GM12878 (cell line): ENCODE measurements at regions not wholly inside any gene's neighbourhood (a gene's known extent, or its start where the extent isn't known, plus 50 kb on each side); places are given as distances from the start of the nearest gene placed in this dataset.

ENCODE experiments used
- ATAC-seq: fragments of 200-7000 bp; cut with Tn5 transposase; 3 replicates; pipeline ENCODE4 v1.9.1; 2020; ENCODE audit warnings: mild to moderate bottlenecking, moderate library complexity
- BruUV-seq: library from RNA; stranded (reverse); fragments of 400-500 nt; replicated peaks from 2 replicates; lab custom pipeline; 2021; lab: Mats Ljungman, UMichigan
- CTCF ChIA-PET: fragments of 300-600 bp; sonication (Branson Sonifier 250); formaldehyde crosslinking; extraction: SDS; loops from one replicate; lab custom pipeline; 2021; ENCODE audit warnings: inconsistent platforms; lab: Yijun Ruan, JAX
- POLR2A ChIA-PET: fragments of 350-600 bp; formaldehyde crosslinking; extraction: SDS; loops from one replicate; lab custom pipeline; 2021; ENCODE audit warnings: inconsistent platforms; lab: Charles Lee
- RAD21 ChIA-PET: fragments of 300-600 bp; sonication (Branson Sonifier 250); formaldehyde crosslinking; loops from one replicate; lab custom pipeline; 2023; ENCODE audit warnings: antibody characterized with exemption; ENCODE audit not compliant: unreplicated experiment; lab: Charles Lee
- SMC1A ChIA-PET: fragments of 300-600 bp; sonication (Branson Sonifier 250); formaldehyde crosslinking; loops from one replicate; lab custom pipeline; 2023; ENCODE audit not compliant: unreplicated experiment, uncharacterized antibody; lab: Charles Lee
- DNase-seq: peaks from one replicate; pipeline ENCODE4 v3.0.0-alpha.2; 2011; ENCODE audit warnings: low read depth, low spot score
- FAIRE-seq: peaks from 3 replicates; lab custom pipeline; 2011; peaks lifted over from hg19 to GRCh38; lab: Jason Lieb, UNC
- H2AFZ ChIP-seq: 2 replicates; pipeline ENCODE4 v1.6.0; 2011; ENCODE audit warnings: low read depth, low read length, control low read depth; ENCODE audit not compliant: control insufficient read depth
- H3K27ac ChIP-seq: 2 replicates; pipeline ENCODE4 v1.5.1; 2011; ENCODE audit warnings: control low read depth; ENCODE audit not compliant: control insufficient read depth, insufficient read depth
- H3K27me3 ChIP-seq, 2 experiments: replicated peaks in 1 of 2; 2 replicates each; pipeline versions ENCODE4 v1.6.0 to v1.6.1; 2011; ENCODE audit warnings: low read length in 1 of 2; ENCODE audit not compliant: control insufficient read depth in 2 of 2, insufficient read depth in 2 of 2
- H3K36me3 ChIP-seq, 2 experiments: 2 replicates each; pipeline ENCODE4 v1.5.1; 2011; ENCODE audit warnings: low read length in 1 of 2; ENCODE audit not compliant: control insufficient read depth in 2 of 2, insufficient read depth in 2 of 2
- H3K4me1 ChIP-seq: 2 replicates; pipeline ENCODE4 v1.6.1; 2011; ENCODE audit warnings: mild to moderate bottlenecking, low read length, moderate library complexity, mixed read lengths; ENCODE audit not compliant: control insufficient read depth, insufficient read depth
- H3K4me2 ChIP-seq: 2 replicates; pipeline ENCODE4 v1.6.0; 2011; ENCODE audit warnings: control low read depth; ENCODE audit not compliant: control insufficient read depth, insufficient read depth
- H3K4me3 ChIP-seq: fragments of 200-600 bp; sonication (generic); 2 replicates; pipeline ENCODE4 v1.5.1; 2016
- H3K79me2 ChIP-seq: 2 replicates; pipeline ENCODE4 v1.6.0; 2011; ENCODE audit warnings: low read length; ENCODE audit not compliant: control insufficient read depth, insufficient read depth
- H3K9ac ChIP-seq: 2 replicates; pipeline ENCODE4 v1.8.0; 2011; ENCODE audit warnings: low read length, control low read depth, mixed read lengths; ENCODE audit not compliant: control insufficient read depth, insufficient read depth
- H3K9me3 ChIP-seq: replicated peaks from 3 replicates; pipeline ENCODE4 v1.5.1; 2011; ENCODE audit warnings: mild to moderate bottlenecking, low read length; ENCODE audit not compliant: control insufficient read depth, insufficient read depth
- H4K20me1 ChIP-seq: 2 replicates; pipeline ENCODE4 v1.6.0; 2011; ENCODE audit not compliant: control insufficient read depth, insufficient read depth
- CREB1 ChIP-seq: IDR thresholded peaks from 2 replicates; pipeline ENCODE4 v1.6.1; 2012; ENCODE audit warnings: low read depth, mild to moderate bottlenecking, inconsistent platforms
- GATAD2B ChIP-seq: fragments of 450-650 bp; conservative IDR thresholded peaks from 2 replicates; pipeline ENCODE4 v1.6.1; 2017; ENCODE audit warnings: low read depth, mild to moderate bottlenecking, moderate library complexity
- RAD51 ChIP-seq: fragments of 450-650 bp; IDR thresholded peaks from 2 replicates; pipeline ENCODE4 v1.6.1; 2016; ENCODE audit warnings: moderate library complexity, mild to moderate bottlenecking, inconsistent platforms
- RELB ChIP-seq: fragments of 450-650 bp; IDR thresholded peaks from 2 replicates; pipeline ENCODE4 v1.6.1; 2017; ENCODE audit warnings: low read depth, mild to moderate bottlenecking, moderate library complexity
- RUNX3 ChIP-seq: IDR thresholded peaks from 2 replicates; pipeline ENCODE4 v1.6.1; 2012; ENCODE audit warnings: low read length, inconsistent platforms
- TBL1XR1 ChIP-seq: IDR thresholded peaks from 2 replicates; pipeline ENCODE4 v1.6.1; 2012; ENCODE audit warnings: low read depth, low read length, improper control_type of control experiment
- ZNF622 ChIP-seq: fragments of 450-650 bp; IDR thresholded peaks from 2 replicates; pipeline ENCODE4 v1.6.1; 2017; ENCODE audit warnings: mild to moderate bottlenecking, inconsistent platforms
- in situ Hi-C: fragments of 300-500 bp; cut with MboI; formaldehyde crosslinking; loops from 9 replicates; pipeline ENCODE4 v1.14.3; 2018; ENCODE audit warnings: mixed read lengths
- intact Hi-C: fragments of 100-400 bp; cut with micrococcal nuclease; formaldehyde crosslinking; loops from one replicate; pipeline ENCODE4 v1.14.2; 2022; ENCODE audit not compliant: unreplicated experiment
- TF ChIP-seq, protein P1 (sequence below): fragments of 450-650 bp; formaldehyde crosslinking; IDR thresholded peaks from 2 replicates; pipeline ENCODE4 v1.4.0; 2022; ENCODE audit warnings: mild to moderate bottlenecking, moderate library complexity
- TF ChIP-seq, protein P2 (sequence below): IDR thresholded peaks from 2 replicates; pipeline ENCODE4 v1.6.1; 2012; ENCODE audit warnings: improper control_type of control experiment, low read depth, low read length; ENCODE audit not compliant: insufficient replicate concordance

- TF ChIP-seq, protein P1, sequence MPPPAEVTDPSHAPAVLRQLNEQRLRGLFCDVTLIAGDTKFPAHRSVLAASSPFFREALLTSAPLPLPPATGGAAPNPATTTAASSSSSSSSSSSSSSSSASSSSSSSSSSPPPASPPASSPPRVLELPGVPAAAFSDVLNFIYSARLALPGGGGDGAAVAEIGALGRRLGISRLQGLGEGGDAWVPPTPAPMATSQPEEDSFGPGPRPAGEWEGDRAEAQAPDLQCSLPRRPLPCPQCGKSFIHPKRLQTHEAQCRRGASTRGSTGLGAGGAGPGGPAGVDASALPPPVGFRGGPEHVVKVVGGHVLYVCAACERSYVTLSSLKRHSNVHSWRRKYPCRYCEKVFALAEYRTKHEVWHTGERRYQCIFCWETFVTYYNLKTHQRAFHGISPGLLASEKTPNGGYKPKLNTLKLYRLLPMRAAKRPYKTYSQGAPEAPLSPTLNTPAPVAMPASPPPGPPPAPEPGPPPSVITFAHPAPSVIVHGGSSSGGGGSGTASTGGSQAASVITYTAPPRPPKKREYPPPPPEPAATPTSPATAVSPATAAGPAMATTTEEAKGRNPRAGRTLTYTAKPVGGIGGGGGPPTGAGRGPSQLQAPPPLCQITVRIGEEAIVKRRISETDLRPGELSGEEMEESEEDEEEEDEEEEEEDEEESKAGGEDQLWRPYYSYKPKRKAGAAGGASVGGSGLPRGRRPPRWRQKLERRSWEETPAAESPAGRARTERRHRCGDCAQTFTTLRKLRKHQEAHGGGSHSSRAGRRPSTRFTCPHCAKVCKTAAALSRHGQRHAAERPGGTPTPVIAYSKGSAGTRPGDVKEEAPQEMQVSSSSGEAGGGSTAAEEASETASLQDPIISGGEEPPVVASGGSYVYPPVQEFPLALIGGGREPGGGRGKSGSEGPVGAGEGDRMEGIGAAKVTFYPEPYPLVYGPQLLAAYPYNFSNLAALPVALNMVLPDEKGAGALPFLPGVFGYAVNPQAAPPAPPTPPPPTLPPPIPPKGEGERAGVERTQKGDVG (CRISPR knock-in tag): no peak
- TF ChIP-seq, all 136 proteins: peak for 0
These were observed 450.1 kb upstream of the LUZP2 start (continued) for GRCh38 chr11:24046731-24047130.

DNA sequence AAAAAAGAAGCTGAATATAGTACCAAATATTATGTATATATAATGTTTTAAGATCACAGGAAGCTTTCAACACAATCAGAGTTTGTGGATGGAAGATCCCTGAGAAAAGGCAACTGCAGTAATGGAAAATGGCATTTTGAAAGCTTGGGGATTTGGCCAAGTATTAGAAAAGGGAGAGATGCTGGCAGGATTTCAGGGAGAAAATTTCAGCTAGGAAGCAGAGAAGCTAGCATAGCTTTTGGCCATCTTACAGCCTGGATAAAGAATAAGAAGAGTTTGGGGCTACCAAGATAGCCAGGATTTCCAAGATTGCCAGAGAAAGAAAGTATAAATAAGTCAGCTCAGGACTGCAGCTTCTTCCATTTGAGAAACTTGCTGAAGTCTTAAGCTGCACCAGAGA, 440.8 kb upstream of the LUZP2 start:
- intact Hi-C loops: no loop called here
- H3K9me3 ChIP-seq: no peaks in the 10 kb centered on the region
- BruUV-seq: no TSS peak
- H2AFZ ChIP-seq: no peak overlapping the region
- no peaks in the 10 kb centered on the region for H3K4me1 ChIP-seq
- H3K4me3 ChIP-seq: no peak overlapping the region
- no peak overlapping the region for H3K27ac ChIP-seq
- H3K36me3 ChIP-seq: no peaks in the 10 kb centered on the region
- ChIA-PET SMC1A (interaction anchor here (0.9 kb wide), 1 partner anchor 324 kb away, joined by 3 read pairs; no protein-coding TSS in a partner anchor), CTCF (interaction anchor here (1.6 kb wide), 1 partner anchor 516 kb away, joined by 4 read pairs; no protein-coding TSS in a partner anchor), RAD21 (no interaction called here), POLR2A (no interaction called here)
- H3K79me2 ChIP-seq: no peaks in the 10 kb centered on the region
- DNase-seq: no peak
- no peak for FAIRE-seq
- H3K9ac ChIP-seq: no peak overlapping the region
- in situ Hi-C loops: no loop called here
- H3K4me2 ChIP-seq: no peak overlapping the region
- H3K27me3 ChIP-seq: no peaks in the 10 kb centered on the region
- no peaks in the 10 kb centered on the region for H4K20me1 ChIP-seq
- no peak for ATAC-seq
- TF ChIP-seq CREB1: no peak
- no peak for TF ChIP-seq RELB
- TF ChIP-seq ZNF622: no peak
- no peak for TF ChIP-seq GATAD2B
- no peak for TF ChIP-seq RUNX3
- TF ChIP-seq, protein P2, sequence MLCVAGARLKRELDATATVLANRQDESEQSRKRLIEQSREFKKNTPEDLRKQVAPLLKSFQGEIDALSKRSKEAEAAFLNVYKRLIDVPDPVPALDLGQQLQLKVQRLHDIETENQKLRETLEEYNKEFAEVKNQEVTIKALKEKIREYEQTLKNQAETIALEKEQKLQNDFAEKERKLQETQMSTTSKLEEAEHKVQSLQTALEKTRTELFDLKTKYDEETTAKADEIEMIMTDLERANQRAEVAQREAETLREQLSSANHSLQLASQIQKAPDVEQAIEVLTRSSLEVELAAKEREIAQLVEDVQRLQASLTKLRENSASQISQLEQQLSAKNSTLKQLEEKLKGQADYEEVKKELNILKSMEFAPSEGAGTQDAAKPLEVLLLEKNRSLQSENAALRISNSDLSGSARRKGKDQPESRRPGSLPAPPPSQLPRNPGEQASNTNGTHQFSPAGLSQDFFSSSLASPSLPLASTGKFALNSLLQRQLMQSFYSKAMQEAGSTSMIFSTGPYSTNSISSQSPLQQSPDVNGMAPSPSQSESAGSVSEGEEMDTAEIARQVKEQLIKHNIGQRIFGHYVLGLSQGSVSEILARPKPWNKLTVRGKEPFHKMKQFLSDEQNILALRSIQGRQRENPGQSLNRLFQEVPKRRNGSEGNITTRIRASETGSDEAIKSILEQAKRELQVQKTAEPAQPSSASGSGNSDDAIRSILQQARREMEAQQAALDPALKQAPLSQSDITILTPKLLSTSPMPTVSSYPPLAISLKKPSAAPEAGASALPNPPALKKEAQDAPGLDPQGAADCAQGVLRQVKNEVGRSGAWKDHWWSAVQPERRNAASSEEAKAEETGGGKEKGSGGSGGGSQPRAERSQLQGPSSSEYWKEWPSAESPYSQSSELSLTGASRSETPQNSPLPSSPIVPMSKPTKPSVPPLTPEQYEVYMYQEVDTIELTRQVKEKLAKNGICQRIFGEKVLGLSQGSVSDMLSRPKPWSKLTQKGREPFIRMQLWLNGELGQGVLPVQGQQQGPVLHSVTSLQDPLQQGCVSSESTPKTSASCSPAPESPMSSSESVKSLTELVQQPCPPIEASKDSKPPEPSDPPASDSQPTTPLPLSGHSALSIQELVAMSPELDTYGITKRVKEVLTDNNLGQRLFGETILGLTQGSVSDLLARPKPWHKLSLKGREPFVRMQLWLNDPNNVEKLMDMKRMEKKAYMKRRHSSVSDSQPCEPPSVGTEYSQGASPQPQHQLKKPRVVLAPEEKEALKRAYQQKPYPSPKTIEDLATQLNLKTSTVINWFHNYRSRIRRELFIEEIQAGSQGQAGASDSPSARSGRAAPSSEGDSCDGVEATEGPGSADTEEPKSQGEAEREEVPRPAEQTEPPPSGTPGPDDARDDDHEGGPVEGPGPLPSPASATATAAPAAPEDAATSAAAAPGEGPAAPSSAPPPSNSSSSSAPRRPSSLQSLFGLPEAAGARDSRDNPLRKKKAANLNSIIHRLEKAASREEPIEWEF: no peak
- TF ChIP-seq, protein P1 (CRISPR knock-in tag): no peak
- no peak for TF ChIP-seq RAD51
- no peak for TF ChIP-seq TBL1XR1
